ENCODE measurements at regions not wholly inside any gene's neighbourhood (a gene's known extent, or its start where the extent isn't known, plus 50 kb on each side); places are given as distances from the start of the nearest gene placed in this dataset.

DNA sequence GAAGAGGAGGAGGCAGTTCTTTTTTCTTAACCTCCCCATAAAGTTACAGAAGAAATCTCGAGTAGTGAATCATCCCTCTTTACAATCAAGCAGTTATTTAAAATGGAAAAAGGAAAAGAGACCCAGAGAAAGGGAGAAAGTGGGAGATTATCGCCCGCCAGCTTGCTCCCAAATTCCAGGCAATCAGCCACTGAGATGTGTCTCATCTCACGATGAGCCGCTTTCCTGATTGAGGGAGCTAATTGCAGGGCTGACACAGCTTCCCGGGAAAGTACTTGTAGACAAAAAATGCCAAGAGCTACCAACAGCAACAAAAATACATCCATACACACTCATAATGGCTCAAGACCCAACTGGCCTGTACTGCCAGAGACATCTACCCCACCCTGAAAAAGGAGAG, 191.6 kb upstream of the ZC3H12A start (continued):
- TF ChIP-seq, protein P1, sequence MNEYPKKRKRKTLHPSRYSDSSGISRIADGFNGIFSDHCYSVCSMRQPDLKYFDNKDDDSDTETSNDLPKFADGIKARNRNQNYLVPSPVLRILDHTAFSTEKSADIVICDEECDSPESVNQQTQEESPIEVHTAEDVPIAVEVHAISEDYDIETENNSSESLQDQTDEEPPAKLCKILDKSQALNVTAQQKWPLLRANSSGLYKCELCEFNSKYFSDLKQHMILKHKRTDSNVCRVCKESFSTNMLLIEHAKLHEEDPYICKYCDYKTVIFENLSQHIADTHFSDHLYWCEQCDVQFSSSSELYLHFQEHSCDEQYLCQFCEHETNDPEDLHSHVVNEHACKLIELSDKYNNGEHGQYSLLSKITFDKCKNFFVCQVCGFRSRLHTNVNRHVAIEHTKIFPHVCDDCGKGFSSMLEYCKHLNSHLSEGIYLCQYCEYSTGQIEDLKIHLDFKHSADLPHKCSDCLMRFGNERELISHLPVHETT (tag by site-specific recombination; IDR thresholded peaks at IDR 0.05), result no peak
- TF ChIP-seq ZFP69B (tag by site-specific recombination; IDR thresholded peaks at IDR 0.05) (no peak), ZNF433 (tag by site-specific recombination; IDR thresholded peaks at IDR 0.05; ENCODE audit: low read depth) (no peak), ZNF341 (tag by site-specific recombination; IDR thresholded peaks at IDR 0.05; ENCODE audit: low read depth) (no peak), ZNF600 (tag by site-specific recombination; IDR thresholded peaks at IDR 0.05) (no peak), ZSCAN16 (tag by site-specific recombination; IDR thresholded peaks at IDR 0.05) (no peak), ZBTB20 (tag by site-specific recombination; IDR thresholded peaks at IDR 0.05) (no peak), ZSCAN30 (tag by site-specific recombination; IDR thresholded peaks at IDR 0.05) (no peak)
- TF ChIP-seq, protein P2, sequence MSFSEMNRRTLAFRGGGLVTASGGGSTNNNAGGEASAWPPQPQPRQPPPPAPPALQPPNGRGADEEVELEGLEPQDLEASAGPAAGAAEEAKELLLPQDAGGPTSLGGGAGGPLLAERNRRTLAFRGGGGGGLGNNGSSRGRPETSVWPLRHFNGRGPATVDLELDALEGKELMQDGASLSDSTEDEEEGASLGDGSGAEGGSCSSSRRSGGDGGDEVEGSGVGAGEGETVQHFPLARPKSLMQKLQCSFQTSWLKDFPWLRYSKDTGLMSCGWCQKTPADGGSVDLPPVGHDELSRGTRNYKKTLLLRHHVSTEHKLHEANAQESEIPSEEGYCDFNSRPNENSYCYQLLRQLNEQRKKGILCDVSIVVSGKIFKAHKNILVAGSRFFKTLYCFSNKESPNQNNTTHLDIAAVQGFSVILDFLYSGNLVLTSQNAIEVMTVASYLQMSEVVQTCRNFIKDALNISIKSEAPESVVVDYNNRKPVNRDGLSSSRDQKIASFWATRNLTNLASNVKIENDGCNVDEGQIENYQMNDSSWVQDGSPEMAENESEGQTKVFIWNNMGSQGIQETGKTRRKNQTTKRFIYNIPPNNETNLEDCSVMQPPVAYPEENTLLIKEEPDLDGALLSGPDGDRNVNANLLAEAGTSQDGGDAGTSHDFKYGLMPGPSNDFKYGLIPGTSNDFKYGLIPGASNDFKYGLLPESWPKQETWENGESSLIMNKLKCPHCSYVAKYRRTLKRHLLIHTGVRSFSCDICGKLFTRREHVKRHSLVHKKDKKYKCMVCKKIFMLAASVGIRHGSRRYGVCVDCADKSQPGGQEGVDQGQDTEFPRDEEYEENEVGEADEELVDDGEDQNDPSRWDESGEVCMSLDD (tag by site-specific recombination; IDR thresholded peaks at IDR 0.05), result no peak
- TF ChIP-seq, protein P3, sequence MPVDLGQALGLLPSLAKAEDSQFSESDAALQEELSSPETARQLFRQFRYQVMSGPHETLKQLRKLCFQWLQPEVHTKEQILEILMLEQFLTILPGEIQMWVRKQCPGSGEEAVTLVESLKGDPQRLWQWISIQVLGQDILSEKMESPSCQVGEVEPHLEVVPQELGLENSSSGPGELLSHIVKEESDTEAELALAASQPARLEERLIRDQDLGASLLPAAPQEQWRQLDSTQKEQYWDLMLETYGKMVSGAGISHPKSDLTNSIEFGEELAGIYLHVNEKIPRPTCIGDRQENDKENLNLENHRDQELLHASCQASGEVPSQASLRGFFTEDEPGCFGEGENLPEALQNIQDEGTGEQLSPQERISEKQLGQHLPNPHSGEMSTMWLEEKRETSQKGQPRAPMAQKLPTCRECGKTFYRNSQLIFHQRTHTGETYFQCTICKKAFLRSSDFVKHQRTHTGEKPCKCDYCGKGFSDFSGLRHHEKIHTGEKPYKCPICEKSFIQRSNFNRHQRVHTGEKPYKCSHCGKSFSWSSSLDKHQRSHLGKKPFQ (tag by site-specific recombination; IDR thresholded peaks at IDR 0.05), result no peak

DNA sequence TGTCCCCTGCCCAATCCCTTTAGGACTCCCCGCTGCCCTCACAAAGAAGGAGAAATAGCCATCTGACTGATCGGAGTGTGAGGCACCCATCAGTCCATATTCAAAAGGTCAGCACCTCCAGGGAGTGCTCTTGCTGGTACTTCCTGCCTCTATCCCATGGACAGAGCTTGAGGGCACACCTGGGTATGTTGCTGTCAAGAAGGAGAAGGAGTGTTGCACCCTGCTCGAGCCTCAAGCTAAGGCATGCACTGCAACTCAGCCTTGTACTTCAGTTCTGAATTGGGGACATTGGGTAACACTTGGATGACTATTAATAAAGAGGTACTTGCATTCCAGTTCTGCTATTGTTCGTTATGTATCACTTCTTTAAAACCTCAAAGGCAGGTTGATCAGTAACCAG, 190.3 kb upstream of the ZC3H12A start:
- Histone ChIP-seq H3K27ac (ENCODE audit: extremely low read depth, low read depth, low read length) (no peak overlapping the region), H3K36me3 (ENCODE audit: control insufficient read depth in 2 of 2, insufficient read depth in 1 of 2, low read length in 2 of 2) (no peaks in the 10 kb centered on the region), H3K9me3 (ENCODE audit: control insufficient read depth, insufficient read depth, low read depth, low read length) (no peaks in the 10 kb centered on the region), H3K4me1 (ENCODE audit: control insufficient read depth, insufficient read depth, low read length) (no peaks in the 10 kb centered on the region), H3K4me3 (ENCODE audit: low read depth, low read length) (no peak overlapping the region)
- TF ChIP-seq, protein P4, sequence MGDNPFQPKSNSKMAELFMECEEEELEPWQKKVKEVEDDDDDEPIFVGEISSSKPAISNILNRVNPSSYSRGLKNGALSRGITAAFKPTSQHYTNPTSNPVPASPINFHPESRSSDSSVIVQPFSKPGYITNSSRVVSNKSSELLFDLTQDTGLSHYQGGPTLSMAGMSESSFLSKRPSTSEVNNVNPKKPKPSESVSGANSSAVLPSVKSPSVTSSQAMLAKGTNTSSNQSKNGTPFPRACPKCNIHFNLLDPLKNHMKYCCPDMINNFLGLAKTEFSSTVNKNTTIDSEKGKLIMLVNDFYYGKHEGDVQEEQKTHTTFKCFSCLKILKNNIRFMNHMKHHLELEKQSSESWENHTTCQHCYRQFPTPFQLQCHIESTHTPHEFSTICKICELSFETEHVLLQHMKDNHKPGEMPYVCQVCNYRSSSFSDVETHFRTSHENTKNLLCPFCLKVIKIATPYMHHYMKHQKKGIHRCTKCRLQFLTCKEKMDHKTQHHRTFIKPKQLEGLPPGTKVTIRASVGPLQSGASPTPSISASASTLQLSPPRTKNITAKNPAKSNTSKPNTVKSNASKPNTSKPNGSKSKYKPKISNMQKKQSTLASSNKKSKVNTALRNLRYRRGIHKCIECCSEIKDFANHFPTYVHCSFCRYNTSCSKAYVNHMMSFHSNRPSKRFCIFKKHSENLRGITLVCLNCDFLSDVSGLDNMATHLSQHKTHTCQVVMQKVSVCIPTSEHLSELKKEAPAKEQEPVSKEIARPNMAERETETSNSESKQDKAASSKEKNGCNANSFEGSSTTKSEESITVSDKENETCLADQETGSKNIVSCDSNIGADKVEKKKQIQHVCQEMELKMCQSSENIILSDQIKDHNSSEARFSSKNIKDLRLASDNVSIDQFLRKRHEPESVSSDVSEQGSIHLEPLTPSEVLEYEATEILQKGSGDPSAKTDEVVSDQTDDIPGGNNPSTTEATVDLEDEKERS (tag by site-specific recombination; IDR thresholded peaks at IDR 0.05), result no peak
- TF ChIP-seq ZNF138 (tag by site-specific recombination; IDR thresholded peaks at IDR 0.05; ENCODE audit: borderline replicate concordance) (no peak), ZNF677 (tag by site-specific recombination; IDR thresholded peaks at IDR 0.05) (no peak)
- POLR2A ChIA-PET, result no interaction called here
- CTCF ChIA-PET, result no interaction called here

DNA sequence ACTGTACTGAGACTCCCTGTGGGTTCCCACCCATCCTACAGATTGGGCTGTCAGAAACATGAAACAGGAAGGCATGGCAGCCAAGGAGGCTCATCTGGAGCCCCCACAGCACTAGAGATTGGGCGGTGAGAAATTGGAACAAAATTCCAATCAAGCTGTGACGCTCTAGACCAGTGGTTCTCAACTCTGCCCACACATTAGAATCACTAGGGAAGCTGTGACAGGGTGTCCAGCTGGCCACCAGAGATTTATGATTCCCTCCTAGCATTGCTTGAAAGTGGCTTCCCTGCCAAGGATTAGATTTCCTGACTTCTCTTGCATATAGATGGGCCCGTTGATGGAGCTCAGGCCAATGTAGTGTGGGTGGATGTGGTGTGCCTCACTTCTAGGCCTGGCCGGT, 187.5 kb upstream of the ZC3H12A start:
- ChIA-PET POLR2A (no interaction called here), CTCF (interaction anchor here (0.9 kb wide), 1 partner anchor 149 kb away, joined by 4 read pairs; no protein-coding TSS in a partner anchor)
- Histone ChIP-seq H3K36me3 (ENCODE audit: control insufficient read depth in 2 of 2, insufficient read depth in 1 of 2, low read length in 2 of 2) (no peaks in the 10 kb centered on the region), H3K9me3 (ENCODE audit: control insufficient read depth, insufficient read depth, low read depth, low read length) (no peaks in the 10 kb centered on the region), H3K4me3 (ENCODE audit: low read depth, low read length) (no peak overlapping the region), H3K27ac (ENCODE audit: extremely low read depth, low read depth, low read length) (no peak overlapping the region), H3K4me1 (ENCODE audit: control insufficient read depth, insufficient read depth, low read length) (no peaks in the 10 kb centered on the region)
- TF ChIP-seq ZNF146 (tag by site-specific recombination; IDR thresholded peaks at IDR 0.05), result no peak
- no peak for TF ChIP-seq ZNF560 (tag by site-specific recombination; IDR thresholded peaks at IDR 0.05; ENCODE audit: borderline replicate concordance)
- TF ChIP-seq, protein P5, sequence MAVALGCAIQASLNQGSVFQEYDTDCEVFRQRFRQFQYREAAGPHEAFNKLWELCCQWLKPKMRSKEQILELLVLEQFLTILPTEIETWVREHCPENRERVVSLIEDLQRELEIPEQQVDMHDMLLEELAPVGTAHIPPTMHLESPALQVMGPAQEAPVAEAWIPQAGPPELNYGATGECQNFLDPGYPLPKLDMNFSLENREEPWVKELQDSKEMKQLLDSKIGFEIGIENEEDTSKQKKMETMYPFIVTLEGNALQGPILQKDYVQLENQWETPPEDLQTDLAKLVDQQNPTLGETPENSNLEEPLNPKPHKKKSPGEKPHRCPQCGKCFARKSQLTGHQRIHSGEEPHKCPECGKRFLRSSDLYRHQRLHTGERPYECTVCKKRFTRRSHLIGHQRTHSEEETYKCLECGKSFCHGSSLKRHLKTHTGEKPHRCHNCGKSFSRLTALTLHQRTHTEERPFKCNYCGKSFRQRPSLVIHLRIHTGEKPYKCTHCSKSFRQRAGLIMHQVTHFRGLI (tag by site-specific recombination; IDR thresholded peaks at IDR 0.05), result no peak
- TF ChIP-seq REPIN1 (tag by site-specific recombination; IDR thresholded peaks at IDR 0.05; ENCODE audit: low read depth), result no peak
- no peak for TF ChIP-seq ZNF48 (tag by site-specific recombination; IDR thresholded peaks at IDR 0.05)
- TF ChIP-seq, protein P6, sequence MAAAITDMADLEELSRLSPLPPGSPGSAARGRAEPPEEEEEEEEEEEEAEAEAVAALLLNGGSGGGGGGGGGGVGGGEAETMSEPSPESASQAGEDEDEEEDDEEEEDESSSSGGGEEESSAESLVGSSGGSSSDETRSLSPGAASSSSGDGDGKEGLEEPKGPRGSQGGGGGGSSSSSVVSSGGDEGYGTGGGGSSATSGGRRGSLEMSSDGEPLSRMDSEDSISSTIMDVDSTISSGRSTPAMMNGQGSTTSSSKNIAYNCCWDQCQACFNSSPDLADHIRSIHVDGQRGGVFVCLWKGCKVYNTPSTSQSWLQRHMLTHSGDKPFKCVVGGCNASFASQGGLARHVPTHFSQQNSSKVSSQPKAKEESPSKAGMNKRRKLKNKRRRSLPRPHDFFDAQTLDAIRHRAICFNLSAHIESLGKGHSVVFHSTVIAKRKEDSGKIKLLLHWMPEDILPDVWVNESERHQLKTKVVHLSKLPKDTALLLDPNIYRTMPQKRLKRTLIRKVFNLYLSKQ (tag by site-specific recombination; IDR thresholded peaks at IDR 0.05; ENCODE audit: borderline replicate concordance), result no peak
- no peak for TF ChIP-seq SP7 (tag by site-specific recombination; IDR thresholded peaks at IDR 0.05)

All from HEK293 (cell line).